OCI-LY7 (cell line): ENCODE measurements at regions not wholly inside any gene's neighbourhood (a gene's known extent, or its start where the extent isn't known, plus 50 kb on each side); places are given as distances from the start of the nearest gene placed in this dataset.

Source experiments
- BruUV-seq: library from RNA; stranded (reverse); fragments of 400-500 nt; replicated peaks from 2 replicates; lab custom pipeline; 2021; lab: Mats Ljungman, UMichigan
- CTCF ChIA-PET: fragments of 300-600 bp; sonication (Branson Sonifier 250); formaldehyde crosslinking; loops from one replicate; lab custom pipeline; 2022; ENCODE audit warnings: antibody characterized with exemption; ENCODE audit not compliant: unreplicated experiment; lab: Charles Lee
- POLR2A ChIA-PET: fragments of 300-600 bp; sonication (Branson Sonifier 250); formaldehyde crosslinking; loops from one replicate; lab custom pipeline; 2022; ENCODE audit warnings: antibody characterized with exemption; lab: Charles Lee
- DNase-seq: peaks from one replicate; pipeline ENCODE4 v3.0.0-alpha.2; 2015; ENCODE audit warnings: low spot score
- H2AFZ ChIP-seq: fragments of 200-600 bp; sonication (generic), shearing (Covaris generic); 2 replicates; pipeline ENCODE4 v1.6.1; 2014; ENCODE audit warnings: mild to moderate bottlenecking, antibody characterized with exemption, low read length, moderate library complexity
- H3K27ac ChIP-seq: fragments of 200-600 bp; sonication (generic); 2 replicates; pipeline ENCODE4 v1.5.1; 2014; ENCODE audit warnings: mixed run types, low read depth, mild to moderate bottlenecking, moderate library complexity, low read length, inconsistent platforms; ENCODE audit not compliant: poor library complexity, severe bottlenecking
- H3K36me3 ChIP-seq: fragments of 200-600 bp; sonication (generic); 2 replicates; pipeline ENCODE4 v1.6.1; 2014; ENCODE audit warnings: mild to moderate bottlenecking, antibody characterized with exemption, low read length, moderate library complexity, mixed read lengths; ENCODE audit not compliant: insufficient read depth
- H3K4me1 ChIP-seq: fragments of 200-600 bp; sonication (generic); 2 replicates; pipeline ENCODE4 v1.5.1; 2014; ENCODE audit warnings: mild to moderate bottlenecking, low read length; ENCODE audit not compliant: insufficient read depth, poor library complexity, severe bottlenecking
- H3K4me2 ChIP-seq: fragments of 200-600 bp; sonication (generic); 2 replicates; pipeline ENCODE4 v1.6.1; 2014; ENCODE audit warnings: mild to moderate bottlenecking, low read length
- H3K4me3 ChIP-seq: fragments of 200-600 bp; sonication (generic); 2 replicates; pipeline ENCODE4 v1.5.1; 2014; ENCODE audit warnings: mild to moderate bottlenecking, low read depth, low read length; ENCODE audit not compliant: poor library complexity, severe bottlenecking
- H3K79me2 ChIP-seq: fragments of 200-600 bp; sonication (generic); 2 replicates; pipeline ENCODE4 v1.6.1; 2016; ENCODE audit warnings: low read depth, mild to moderate bottlenecking, low read length, moderate library complexity, mixed read lengths; ENCODE audit not compliant: insufficient read depth
- H3K9me2 ChIP-seq: fragments of 200-600 bp; sonication (generic); 2 replicates; pipeline ENCODE4 v1.6.1; 2016; ENCODE audit warnings: mild to moderate bottlenecking, low read length, mixed read lengths; ENCODE audit not compliant: insufficient read depth
- H3K9me3 ChIP-seq: fragments of 200-600 bp; sonication (generic); 2 replicates; pipeline ENCODE4 v1.6.1; 2014; ENCODE audit warnings: mild to moderate bottlenecking, mixed run types, low read length, mixed read lengths
- H4K20me1 ChIP-seq: fragments of 200-600 bp; sonication (generic); 2 replicates; pipeline ENCODE4 v1.6.1; 2014; ENCODE audit warnings: mild to moderate bottlenecking, antibody characterized with exemption, low read length, moderate library complexity, mixed read lengths; ENCODE audit not compliant: insufficient read depth
- EZH2phosphoT487 ChIP-seq: fragments of 200-600 bp; sonication (generic); IDR thresholded peaks from 2 replicates; pipeline ENCODE4 v1.6.1; 2018; ENCODE audit warnings: low read depth, borderline replicate concordance, mild to moderate bottlenecking, mixed run types, antibody characterized with exemption, low read length, moderate library complexity, mixed read lengths
- intact Hi-C: fragments of 100-400 bp; cut with micrococcal nuclease; formaldehyde crosslinking; loops from one replicate; pipeline ENCODE4 v1.10.0; 2022; ENCODE audit not compliant: unreplicated experiment
- TF ChIP-seq, protein P1 (sequence below): fragments of 200-600 bp; sonication (generic); conservative IDR thresholded peaks from 2 replicates; pipeline ENCODE4 v1.5.1; 2014; ENCODE audit warnings: mild to moderate bottlenecking, antibody characterized with exemption, low read length, moderate library complexity, mixed read lengths

DNA sequence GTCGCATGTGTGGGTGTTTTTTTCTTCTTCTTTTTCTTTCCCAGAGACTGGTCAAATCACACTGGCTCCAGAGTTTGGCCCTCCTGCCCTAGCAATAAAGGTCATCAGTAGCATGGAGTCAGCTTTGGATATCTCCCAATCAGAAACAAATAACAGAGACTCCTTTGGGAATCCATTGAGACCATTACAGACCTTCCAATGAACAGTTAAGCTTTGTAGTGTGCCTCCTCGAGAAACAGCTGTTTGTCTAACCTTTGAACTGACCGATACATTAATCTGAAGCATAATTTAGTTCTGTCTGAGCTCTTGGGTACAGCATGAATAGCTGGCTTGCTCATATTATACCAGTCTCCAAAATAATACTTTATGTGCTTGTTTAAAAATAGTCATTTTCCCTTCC, 1103.2 kb downstream of the GATA3 start:
- CTCF ChIA-PET = no interaction called here
- H3K4me2 ChIP-seq = no peak overlapping the region
- POLR2A ChIA-PET = no interaction called here
- no TSS peak for BruUV-seq
- intact Hi-C loops = no loop called here
- TF ChIP-seq EZH2phosphoT487 = no peak
- TF ChIP-seq, protein P1, sequence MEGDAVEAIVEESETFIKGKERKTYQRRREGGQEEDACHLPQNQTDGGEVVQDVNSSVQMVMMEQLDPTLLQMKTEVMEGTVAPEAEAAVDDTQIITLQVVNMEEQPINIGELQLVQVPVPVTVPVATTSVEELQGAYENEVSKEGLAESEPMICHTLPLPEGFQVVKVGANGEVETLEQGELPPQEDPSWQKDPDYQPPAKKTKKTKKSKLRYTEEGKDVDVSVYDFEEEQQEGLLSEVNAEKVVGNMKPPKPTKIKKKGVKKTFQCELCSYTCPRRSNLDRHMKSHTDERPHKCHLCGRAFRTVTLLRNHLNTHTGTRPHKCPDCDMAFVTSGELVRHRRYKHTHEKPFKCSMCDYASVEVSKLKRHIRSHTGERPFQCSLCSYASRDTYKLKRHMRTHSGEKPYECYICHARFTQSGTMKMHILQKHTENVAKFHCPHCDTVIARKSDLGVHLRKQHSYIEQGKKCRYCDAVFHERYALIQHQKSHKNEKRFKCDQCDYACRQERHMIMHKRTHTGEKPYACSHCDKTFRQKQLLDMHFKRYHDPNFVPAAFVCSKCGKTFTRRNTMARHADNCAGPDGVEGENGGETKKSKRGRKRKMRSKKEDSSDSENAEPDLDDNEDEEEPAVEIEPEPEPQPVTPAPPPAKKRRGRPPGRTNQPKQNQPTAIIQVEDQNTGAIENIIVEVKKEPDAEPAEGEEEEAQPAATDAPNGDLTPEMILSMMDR = no peak
- no peaks in the 10 kb centered on the region for H4K20me1 ChIP-seq
- H3K36me3 ChIP-seq = no peaks in the 10 kb centered on the region
- H3K79me2 ChIP-seq = no peaks in the 10 kb centered on the region
- H2AFZ ChIP-seq = no peak overlapping the region
- H3K27ac ChIP-seq = no peak overlapping the region
- no peaks in the 10 kb centered on the region for H3K9me2 ChIP-seq
- H3K9me3 ChIP-seq = no peaks in the 10 kb centered on the region
- H3K4me3 ChIP-seq = no peak overlapping the region
- H3K4me1 ChIP-seq = no peaks in the 10 kb centered on the region
- no peak for DNase-seq

DNA sequence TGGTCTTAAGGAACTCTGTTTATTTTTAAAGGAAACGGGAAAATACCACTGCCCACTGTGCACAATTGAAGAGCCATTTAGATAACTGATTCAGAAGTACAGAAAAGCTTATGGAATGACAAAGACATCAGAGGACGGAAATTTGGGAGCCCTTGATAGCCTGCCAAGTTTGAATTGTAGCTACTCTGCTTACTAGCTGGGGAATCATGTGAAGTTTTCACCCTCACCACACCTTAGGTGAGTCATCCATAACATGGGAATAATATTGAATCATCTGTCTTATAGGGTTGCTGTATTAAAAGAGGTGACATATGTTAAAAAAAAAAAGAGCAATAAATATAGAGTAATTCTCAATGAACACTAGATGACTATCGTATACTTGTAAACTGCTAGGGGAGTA, 1104.2 kb downstream of the GATA3 start:
- POLR2A ChIA-PET = interaction anchor here (1.0 kb wide), 1 partner anchor 37 kb away, joined by 4 read pairs; no protein-coding TSS in a partner anchor
- no peak for DNase-seq
- no peak for TF ChIP-seq EZH2phosphoT487
- TF ChIP-seq, protein P1 = no peak
- no peak overlapping the region for H3K4me2 ChIP-seq
- CTCF ChIA-PET = no interaction called here
- H3K36me3 ChIP-seq = no peaks in the 10 kb centered on the region
- no peaks in the 10 kb centered on the region for H3K9me2 ChIP-seq
- BruUV-seq = no TSS peak
- H2AFZ ChIP-seq = no peak overlapping the region
- H4K20me1 ChIP-seq = no peaks in the 10 kb centered on the region
- no peaks in the 10 kb centered on the region for H3K79me2 ChIP-seq
- H3K9me3 ChIP-seq = no peaks in the 10 kb centered on the region
- no peaks in the 10 kb centered on the region for H3K4me1 ChIP-seq
- intact Hi-C loops = no loop called here
- no peak overlapping the region for H3K4me3 ChIP-seq
- no peak overlapping the region for H3K27ac ChIP-seq

DNA sequence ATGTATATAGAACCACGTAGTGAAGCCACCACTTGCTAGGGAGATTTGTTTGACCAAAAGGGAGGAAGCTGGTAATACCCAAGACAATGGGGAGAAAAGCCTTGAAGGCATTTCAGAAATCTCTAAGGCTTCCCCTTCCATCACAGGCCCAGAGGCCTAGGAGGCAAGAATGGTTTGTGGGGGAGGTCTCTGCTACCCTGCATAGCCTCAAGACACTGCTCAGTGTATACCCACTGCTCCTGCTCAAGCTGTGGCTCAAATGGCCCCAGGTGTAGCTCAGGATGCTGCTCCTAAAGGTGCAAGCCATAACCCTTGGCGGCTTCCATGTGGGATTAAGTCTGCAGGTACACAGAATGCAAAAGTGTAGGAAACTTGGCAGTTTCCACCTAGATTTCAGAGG, 1105.8 kb downstream of the GATA3 start:
- Histone ChIP-seq H3K9me3 (no peaks in the 10 kb centered on the region), H3K4me3 (no peak overlapping the region), H3K4me2 (no peak overlapping the region), H4K20me1 (no peaks in the 10 kb centered on the region), H3K79me2 (no peaks in the 10 kb centered on the region), H2AFZ (no peak overlapping the region), H3K36me3 (no peaks in the 10 kb centered on the region), H3K27ac (no peak overlapping the region), H3K4me1 (no peaks in the 10 kb centered on the region), H3K9me2 (no peaks in the 10 kb centered on the region)
- TF ChIP-seq, protein P1 = no peak
- TF ChIP-seq EZH2phosphoT487 = no peak
- CTCF ChIA-PET = no interaction called here
- no peak for DNase-seq
- no TSS peak for BruUV-seq
- POLR2A ChIA-PET = no interaction called here
- intact Hi-C loops = no loop called here
